GM12878 (cell line): ENCODE measurements at regions not wholly inside any gene's neighbourhood (a gene's known extent, or its start where the extent isn't known, plus 50 kb on each side); places are given as distances from the start of the nearest gene placed in this dataset.

Experiments
- ATAC-seq: fragments of 200-7000 bp; cut with Tn5 transposase; 3 replicates; pipeline ENCODE4 v1.9.1; 2020; ENCODE audit warnings: mild to moderate bottlenecking, moderate library complexity
- BruUV-seq: library from RNA; stranded (reverse); fragments of 400-500 nt; replicated peaks from 2 replicates; lab custom pipeline; 2021; lab: Mats Ljungman, UMichigan
- CTCF ChIA-PET: fragments of 300-600 bp; sonication (Branson Sonifier 250); formaldehyde crosslinking; extraction: SDS; loops from one replicate; lab custom pipeline; 2021; ENCODE audit warnings: inconsistent platforms; lab: Yijun Ruan, JAX
- POLR2A ChIA-PET: fragments of 350-600 bp; formaldehyde crosslinking; extraction: SDS; loops from one replicate; lab custom pipeline; 2021; ENCODE audit warnings: inconsistent platforms; lab: Charles Lee
- RAD21 ChIA-PET: fragments of 300-600 bp; sonication (Branson Sonifier 250); formaldehyde crosslinking; loops from one replicate; lab custom pipeline; 2023; ENCODE audit warnings: antibody characterized with exemption; ENCODE audit not compliant: unreplicated experiment; lab: Charles Lee
- SMC1A ChIA-PET: fragments of 300-600 bp; sonication (Branson Sonifier 250); formaldehyde crosslinking; loops from one replicate; lab custom pipeline; 2023; ENCODE audit not compliant: unreplicated experiment, uncharacterized antibody; lab: Charles Lee
- DNase-seq: peaks from one replicate; pipeline ENCODE4 v3.0.0-alpha.2; 2011; ENCODE audit warnings: low read depth, low spot score
- FAIRE-seq: peaks from 3 replicates; lab custom pipeline; 2011; peaks lifted over from hg19 to GRCh38; lab: Jason Lieb, UNC
- H2AFZ ChIP-seq: 2 replicates; pipeline ENCODE4 v1.6.0; 2011; ENCODE audit warnings: low read depth, low read length, control low read depth; ENCODE audit not compliant: control insufficient read depth
- H3K27ac ChIP-seq: 2 replicates; pipeline ENCODE4 v1.5.1; 2011; ENCODE audit warnings: control low read depth; ENCODE audit not compliant: control insufficient read depth, insufficient read depth
- H3K27me3 ChIP-seq, 2 experiments: replicated peaks in 1 of 2; 2 replicates each; pipeline versions ENCODE4 v1.6.0 to v1.6.1; 2011; ENCODE audit warnings: low read length in 1 of 2; ENCODE audit not compliant: control insufficient read depth in 2 of 2, insufficient read depth in 2 of 2
- H3K36me3 ChIP-seq, 2 experiments: 2 replicates each; pipeline ENCODE4 v1.5.1; 2011; ENCODE audit warnings: low read length in 1 of 2; ENCODE audit not compliant: control insufficient read depth in 2 of 2, insufficient read depth in 2 of 2
- H3K4me1 ChIP-seq: 2 replicates; pipeline ENCODE4 v1.6.1; 2011; ENCODE audit warnings: mild to moderate bottlenecking, low read length, moderate library complexity, mixed read lengths; ENCODE audit not compliant: control insufficient read depth, insufficient read depth
- H3K4me2 ChIP-seq: 2 replicates; pipeline ENCODE4 v1.6.0; 2011; ENCODE audit warnings: control low read depth; ENCODE audit not compliant: control insufficient read depth, insufficient read depth
- H3K4me3 ChIP-seq: fragments of 200-600 bp; sonication (generic); 2 replicates; pipeline ENCODE4 v1.5.1; 2016
- H3K79me2 ChIP-seq: 2 replicates; pipeline ENCODE4 v1.6.0; 2011; ENCODE audit warnings: low read length; ENCODE audit not compliant: control insufficient read depth, insufficient read depth
- H3K9ac ChIP-seq: 2 replicates; pipeline ENCODE4 v1.8.0; 2011; ENCODE audit warnings: low read length, control low read depth, mixed read lengths; ENCODE audit not compliant: control insufficient read depth, insufficient read depth
- H3K9me3 ChIP-seq: replicated peaks from 3 replicates; pipeline ENCODE4 v1.5.1; 2011; ENCODE audit warnings: mild to moderate bottlenecking, low read length; ENCODE audit not compliant: control insufficient read depth, insufficient read depth
- H4K20me1 ChIP-seq: 2 replicates; pipeline ENCODE4 v1.6.0; 2011; ENCODE audit not compliant: control insufficient read depth, insufficient read depth
- BHLHE40 ChIP-seq, 2 experiments: fragments of 450-650 bp in 1 of 2; IDR thresholded peaks; 2 replicates each; pipeline ENCODE4 v1.6.1; 2011 to 2017; ENCODE audit warnings: low read depth in 2 of 2, borderline replicate concordance in 1 of 2, improper control_type of control experiment in 1 of 2, low read length in 1 of 2, mild to moderate bottlenecking in 1 of 2
- CEBPB ChIP-seq, 2 experiments: fragments of 150-350 bp in 1 of 2; IDR thresholded peaks; 2 replicates each; pipeline ENCODE4 v1.6.1; 2012 to 2014; ENCODE audit warnings: low read depth in 2 of 2, low read length in 2 of 2, borderline replicate concordance in 1 of 2, inconsistent platforms in 1 of 2
- CHD4 ChIP-seq: fragments of 200-600 bp; sonication (generic); IDR thresholded peaks from 2 replicates; pipeline ENCODE4 v1.6.1; 2016; ENCODE audit warnings: mild to moderate bottlenecking
- IKZF2 ChIP-seq, 2 experiments: fragments of 450-650 bp; IDR thresholded peaks; 2 replicates each; pipeline ENCODE4 v1.6.1; 2017; ENCODE audit warnings: mild to moderate bottlenecking in 2 of 2, moderate library complexity in 2 of 2
- RCOR1 ChIP-seq: conservative IDR thresholded peaks from 2 replicates; pipeline ENCODE4 v1.6.1; 2012; ENCODE audit warnings: low read depth, low read length, improper control_type of control experiment
- SIN3A ChIP-seq: IDR thresholded peaks from 2 replicates; pipeline ENCODE4 v1.6.1; 2012; ENCODE audit warnings: low read depth, low read length, improper control_type of control experiment
- SMC3 ChIP-seq: IDR thresholded peaks from 2 replicates; pipeline ENCODE4 v1.6.1; 2011; ENCODE audit warnings: low read length, improper control_type of control experiment, borderline replicate concordance
- SUPT20H ChIP-seq: IDR thresholded peaks from 2 replicates; pipeline ENCODE4 v1.6.1; 2011; ENCODE audit warnings: low read depth, mild to moderate bottlenecking, low read length, moderate library complexity, borderline replicate concordance; ENCODE audit not compliant: control insufficient read depth
- ZNF207 ChIP-seq: fragments of 450-650 bp; IDR thresholded peaks from 2 replicates; pipeline ENCODE4 v1.6.1; 2014; ENCODE audit warnings: antibody characterized with exemption, mild to moderate bottlenecking, borderline replicate concordance
- WGBS: methylation state at CpG from one replicate; pipeline ENCODE4 v1.1.6; 2016; ENCODE audit warnings: low lambda C conversion rate; ENCODE audit not compliant: insufficient replicate concordance, insufficient coverage; ENCODE audit errors: missing lambda C conversion rate; 5-methylcytosine and 5-hydroxymethylcytosine counted together
- in situ Hi-C: fragments of 300-500 bp; cut with MboI; formaldehyde crosslinking; loops from 9 replicates; pipeline ENCODE4 v1.14.3; 2018; ENCODE audit warnings: mixed read lengths
- intact Hi-C: fragments of 100-400 bp; cut with micrococcal nuclease; formaldehyde crosslinking; loops from one replicate; pipeline ENCODE4 v1.14.2; 2022; ENCODE audit not compliant: unreplicated experiment
- TF ChIP-seq, protein P1 (sequence below): fragments of 450-650 bp; IDR thresholded peaks from 2 replicates; pipeline ENCODE4 v1.6.1; 2018; ENCODE audit warnings: mild to moderate bottlenecking, low read depth, moderate library complexity; ENCODE audit not compliant: partially characterized antibody
- TF ChIP-seq, protein P2 (sequence below): fragments of 450-650 bp; conservative IDR thresholded peaks from 2 replicates; pipeline ENCODE4 v1.6.1; 2017; ENCODE audit warnings: mild to moderate bottlenecking, moderate library complexity
- TF ChIP-seq, protein P3 (sequence below): fragments of 450-650 bp; IDR thresholded peaks from 2 replicates; pipeline ENCODE4 v1.6.1; 2016; ENCODE audit warnings: mild to moderate bottlenecking
- TF ChIP-seq, protein P4 (sequence below), 3 experiments: IDR thresholded peaks in 2 of 3; conservative IDR thresholded peaks in 1 of 3; 2 replicates each; pipeline ENCODE4 v1.5.1; 2011; ENCODE audit warnings: low read depth in 3 of 3, low read length in 3 of 3, mild to moderate bottlenecking in 3 of 3, control low read depth in 2 of 3, moderate library complexity in 2 of 3, inconsistent platforms in 1 of 3, mixed read lengths in 1 of 3; ENCODE audit not compliant: control insufficient read depth in 2 of 3, insufficient read depth in 1 of 3; ENCODE audit errors: extremely low read depth in 1 of 3

DNA sequence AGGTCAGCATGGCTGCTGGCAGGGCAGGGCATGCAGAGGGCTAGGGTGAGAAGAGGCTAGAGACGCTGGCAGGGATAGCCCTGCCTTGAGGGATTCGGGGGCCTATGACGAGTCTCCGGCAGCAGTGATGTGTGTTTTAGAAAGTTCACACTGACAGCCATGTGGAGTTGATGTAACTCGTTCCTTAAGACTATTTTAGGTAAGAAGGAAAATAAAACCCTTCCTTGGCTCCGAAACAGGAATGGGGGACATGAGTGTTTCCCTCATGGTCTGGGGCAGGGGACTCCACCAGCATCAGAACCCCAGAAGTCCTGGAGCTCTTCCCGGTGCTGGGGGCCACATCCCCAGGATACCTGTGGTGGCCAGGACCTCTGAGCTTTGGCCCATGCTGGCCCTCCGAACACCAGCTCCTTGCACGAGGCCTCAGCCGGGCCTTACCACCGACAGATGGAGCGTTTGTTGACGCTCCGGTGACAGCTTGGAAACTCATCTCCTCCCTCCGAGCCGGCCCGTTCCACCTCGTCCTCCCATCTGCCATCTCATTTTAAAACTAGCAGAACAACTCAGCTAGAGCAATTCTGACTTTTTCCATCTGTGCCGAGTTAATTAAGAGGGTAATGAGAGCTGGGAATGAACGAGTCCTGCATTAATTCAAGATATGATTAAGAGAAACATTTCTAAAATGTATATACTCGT lies 337.7 kb downstream of the CDK5RAP2 start (continued):
- TF ChIP-seq, protein P1, sequence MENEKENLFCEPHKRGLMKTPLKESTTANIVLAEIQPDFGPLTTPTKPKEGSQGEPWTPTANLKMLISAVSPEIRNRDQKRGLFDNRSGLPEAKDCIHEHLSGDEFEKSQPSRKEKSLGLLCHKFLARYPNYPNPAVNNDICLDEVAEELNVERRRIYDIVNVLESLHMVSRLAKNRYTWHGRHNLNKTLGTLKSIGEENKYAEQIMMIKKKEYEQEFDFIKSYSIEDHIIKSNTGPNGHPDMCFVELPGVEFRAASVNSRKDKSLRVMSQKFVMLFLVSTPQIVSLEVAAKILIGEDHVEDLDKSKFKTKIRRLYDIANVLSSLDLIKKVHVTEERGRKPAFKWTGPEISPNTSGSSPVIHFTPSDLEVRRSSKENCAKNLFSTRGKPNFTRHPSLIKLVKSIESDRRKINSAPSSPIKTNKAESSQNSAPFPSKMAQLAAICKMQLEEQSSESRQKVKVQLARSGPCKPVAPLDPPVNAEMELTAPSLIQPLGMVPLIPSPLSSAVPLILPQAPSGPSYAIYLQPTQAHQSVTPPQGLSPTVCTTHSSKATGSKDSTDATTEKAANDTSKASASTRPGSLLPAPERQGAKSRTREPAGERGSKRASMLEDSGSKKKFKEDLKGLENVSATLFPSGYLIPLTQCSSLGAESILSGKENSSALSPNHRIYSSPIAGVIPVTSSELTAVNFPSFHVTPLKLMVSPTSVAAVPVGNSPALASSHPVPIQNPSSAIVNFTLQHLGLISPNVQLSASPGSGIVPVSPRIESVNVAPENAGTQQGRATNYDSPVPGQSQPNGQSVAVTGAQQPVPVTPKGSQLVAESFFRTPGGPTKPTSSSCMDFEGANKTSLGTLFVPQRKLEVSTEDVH = no peak
- TF ChIP-seq CHD4 (no peak), CEBPB (IDR thresholded peaks at IDR 0.05; ENCODE audit: borderline replicate concordance in 1 of 2, low read depth in 2 of 2, low read length in 2 of 2) (no peak), SUPT20H (no peak), ZNF207 (no peak)

DNA sequence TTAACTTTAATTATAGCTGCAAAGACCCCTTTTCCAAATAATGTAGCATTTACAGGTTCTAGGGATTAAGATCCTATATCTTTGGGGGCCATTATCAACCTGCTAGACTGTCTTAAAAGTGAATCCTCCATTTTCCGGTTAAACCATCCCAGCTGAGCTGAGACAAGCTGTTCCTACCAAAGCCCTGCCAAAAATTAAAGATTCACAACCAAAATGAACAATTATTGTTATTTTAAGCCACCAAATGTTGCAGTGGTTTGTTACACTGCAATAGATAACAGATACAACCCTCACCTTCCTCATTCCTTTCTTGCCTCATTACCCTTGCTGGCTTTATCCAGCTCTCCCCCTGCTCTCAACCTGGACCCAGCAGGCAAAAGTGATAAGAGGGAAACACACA lies 343.4 kb downstream of the CDK5RAP2 start:
- ChIA-PET CTCF (interaction anchor here (0.9 kb wide), 1 partner anchor 31 kb away, joined by 3 read pairs; no protein-coding TSS in a partner anchor), SMC1A (no interaction called here), POLR2A (no interaction called here), RAD21 (no interaction called here)
- DNase-seq (no peak), FAIRE-seq (no peak), ATAC-seq (no peak)
- no TSS peak for BruUV-seq
- H3K9me3 ChIP-seq = no peaks in the 10 kb centered on the region
- H3K4me3 ChIP-seq = no peak overlapping the region
- H3K4me1 ChIP-seq = no peaks in the 10 kb centered on the region
- H4K20me1 ChIP-seq = no peaks in the 10 kb centered on the region
- in situ Hi-C loops (no loop called here), intact Hi-C loops (no loop called here)
- no peak overlapping the region for H3K4me2 ChIP-seq
- no peak overlapping the region for H3K27ac ChIP-seq
- no peak overlapping the region for H2AFZ ChIP-seq
- no peaks in the 10 kb centered on the region for H3K27me3 ChIP-seq
- H3K9ac ChIP-seq = no peak overlapping the region
- no peaks in the 10 kb centered on the region for H3K79me2 ChIP-seq
- no peaks in the 10 kb centered on the region for H3K36me3 ChIP-seq
- 0% methylated on average over 1 of the region's 1 CpG for WGBS
- no peak for TF ChIP-seq BHLHE40 (IDR thresholded peaks at IDR 0.05; ENCODE audit: borderline replicate concordance in 1 of 2, low read depth in 2 of 2, low read length in 1 of 2)
- TF ChIP-seq IKZF2 (IDR thresholded peaks at IDR 0.05) = no peak
- TF ChIP-seq, protein P2, sequence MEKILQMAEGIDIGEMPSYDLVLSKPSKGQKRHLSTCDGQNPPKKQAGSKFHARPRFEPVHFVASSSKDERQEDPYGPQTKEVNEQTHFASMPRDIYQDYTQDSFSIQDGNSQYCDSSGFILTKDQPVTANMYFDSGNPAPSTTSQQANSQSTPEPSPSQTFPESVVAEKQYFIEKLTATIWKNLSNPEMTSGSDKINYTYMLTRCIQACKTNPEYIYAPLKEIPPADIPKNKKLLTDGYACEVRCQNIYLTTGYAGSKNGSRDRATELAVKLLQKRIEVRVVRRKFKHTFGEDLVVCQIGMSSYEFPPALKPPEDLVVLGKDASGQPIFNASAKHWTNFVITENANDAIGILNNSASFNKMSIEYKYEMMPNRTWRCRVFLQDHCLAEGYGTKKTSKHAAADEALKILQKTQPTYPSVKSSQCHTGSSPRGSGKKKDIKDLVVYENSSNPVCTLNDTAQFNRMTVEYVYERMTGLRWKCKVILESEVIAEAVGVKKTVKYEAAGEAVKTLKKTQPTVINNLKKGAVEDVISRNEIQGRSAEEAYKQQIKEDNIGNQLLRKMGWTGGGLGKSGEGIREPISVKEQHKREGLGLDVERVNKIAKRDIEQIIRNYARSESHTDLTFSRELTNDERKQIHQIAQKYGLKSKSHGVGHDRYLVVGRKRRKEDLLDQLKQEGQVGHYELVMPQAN = no peak
- TF ChIP-seq, protein P3, sequence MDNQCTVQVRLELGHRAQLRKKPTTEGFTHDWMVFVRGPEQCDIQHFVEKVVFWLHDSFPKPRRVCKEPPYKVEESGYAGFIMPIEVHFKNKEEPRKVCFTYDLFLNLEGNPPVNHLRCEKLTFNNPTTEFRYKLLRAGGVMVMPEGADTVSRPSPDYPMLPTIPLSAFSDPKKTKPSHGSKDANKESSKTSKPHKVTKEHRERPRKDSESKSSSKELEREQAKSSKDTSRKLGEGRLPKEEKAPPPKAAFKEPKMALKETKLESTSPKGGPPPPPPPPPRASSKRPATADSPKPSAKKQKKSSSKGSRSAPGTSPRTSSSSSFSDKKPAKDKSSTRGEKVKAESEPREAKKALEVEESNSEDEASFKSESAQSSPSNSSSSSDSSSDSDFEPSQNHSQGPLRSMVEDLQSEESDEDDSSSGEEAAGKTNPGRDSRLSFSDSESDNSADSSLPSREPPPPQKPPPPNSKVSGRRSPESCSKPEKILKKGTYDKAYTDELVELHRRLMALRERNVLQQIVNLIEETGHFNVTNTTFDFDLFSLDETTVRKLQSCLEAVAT = no peak
- no peak for TF ChIP-seq SMC3
- TF ChIP-seq, protein P4, sequence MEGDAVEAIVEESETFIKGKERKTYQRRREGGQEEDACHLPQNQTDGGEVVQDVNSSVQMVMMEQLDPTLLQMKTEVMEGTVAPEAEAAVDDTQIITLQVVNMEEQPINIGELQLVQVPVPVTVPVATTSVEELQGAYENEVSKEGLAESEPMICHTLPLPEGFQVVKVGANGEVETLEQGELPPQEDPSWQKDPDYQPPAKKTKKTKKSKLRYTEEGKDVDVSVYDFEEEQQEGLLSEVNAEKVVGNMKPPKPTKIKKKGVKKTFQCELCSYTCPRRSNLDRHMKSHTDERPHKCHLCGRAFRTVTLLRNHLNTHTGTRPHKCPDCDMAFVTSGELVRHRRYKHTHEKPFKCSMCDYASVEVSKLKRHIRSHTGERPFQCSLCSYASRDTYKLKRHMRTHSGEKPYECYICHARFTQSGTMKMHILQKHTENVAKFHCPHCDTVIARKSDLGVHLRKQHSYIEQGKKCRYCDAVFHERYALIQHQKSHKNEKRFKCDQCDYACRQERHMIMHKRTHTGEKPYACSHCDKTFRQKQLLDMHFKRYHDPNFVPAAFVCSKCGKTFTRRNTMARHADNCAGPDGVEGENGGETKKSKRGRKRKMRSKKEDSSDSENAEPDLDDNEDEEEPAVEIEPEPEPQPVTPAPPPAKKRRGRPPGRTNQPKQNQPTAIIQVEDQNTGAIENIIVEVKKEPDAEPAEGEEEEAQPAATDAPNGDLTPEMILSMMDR (IDR thresholded peaks at IDR 0.05 in 2 of 3, conservative IDR thresholded peaks at IDR 0.05 in 1 of 3; ENCODE audit: control insufficient read depth in 2 of 3, extremely low read depth in 1 of 3, insufficient read depth in 1 of 3, low read depth in 3 of 3, low read length in 3 of 3) = no peak
- no peak for TF ChIP-seq RCOR1
- no peak for TF ChIP-seq SIN3A
